Sciatic nerve (tissue), 2 donors: ENCODE measurements at regions not wholly inside any gene's neighbourhood (a gene's known extent, or its start where the extent isn't known, plus 50 kb on each side); places are given as distances from the start of the nearest gene placed in this dataset.
"Not testable (repeated sequence)": the region's sequence is repeated elsewhere in the genome, so short reads cannot be mapped to it uniquely, and the experiment has no call there.

Source experiments
- ATAC-seq: fragments of 200-7000 bp; cut with Tn5 transposase; one replicate; pipeline ENCODE4 v1.9.1; 2020; ENCODE audit warnings: mild to moderate bottlenecking, moderate library complexity
- DNase-seq: peaks from one replicate; pipeline ENCODE4 v3.0.0-alpha.2; 2020; ENCODE audit warnings: low spot score
- intact Hi-C: fragments of 100-400 bp; cut with DNase I; formaldehyde crosslinking; loops from one replicate; pipeline ENCODE4 v1.14.2; 2022
- donor health status: DM: no; HTN: no; CAD: no.
- donor health status: DM: no; HTN: no; CAD: no.

- DNase-seq (no peak), ATAC-seq (no peak)
- intact Hi-C loops = no loop called here
Observed at GRCh38 chr1:102562380-102562779, 545.9 kb downstream of the COL11A1 start.

- ATAC-seq = no peak
- no peak for DNase-seq
- intact Hi-C loops = no loop called here
Observed at GRCh38 chr1:102550729-102551384, 554.1 kb upstream of the OLFM3 start.

- no peak for DNase-seq
- intact Hi-C loops = no loop called here
- no peak for ATAC-seq
Observed at GRCh38 chr1:102546251-102546650, 549.5 kb upstream of the OLFM3 start.

GRCh38 chr1:102535829-102536505 is 539.2 kb upstream of the OLFM3 start:
- intact Hi-C loops = no loop called here
- ATAC-seq (no peak), DNase-seq (no peak)

- ATAC-seq (no peak), DNase-seq (no peak)
- intact Hi-C loops = no loop called here
Observed at GRCh38 chr1:102531036-102531435, 534.3 kb upstream of the OLFM3 start.

GRCh38 chr1:102529446-102529845 is 532.7 kb upstream of the OLFM3 start:
- intact Hi-C loops = no loop called here
- ATAC-seq (no peak), DNase-seq (no peak)

GRCh38 chr1:102500758-102501157 is 504.0 kb upstream of the OLFM3 start:
- intact Hi-C loops = no loop called here
- DNase-seq (no peak), ATAC-seq (no peak)

GRCh38 chr1:102498929-102499328 is 502.2 kb upstream of the OLFM3 start:
- ATAC-seq (no peak), DNase-seq (no peak)
- intact Hi-C loops = no loop called here

GRCh38 chr1:102497810-102498209 is 501.1 kb upstream of the OLFM3 start:
- ATAC-seq, DNase-seq, intact Hi-C loops: not testable (repeated sequence)

- DNase-seq = no peak
- ATAC-seq = no peak
- intact Hi-C loops = no loop called here
Observed at GRCh38 chr1:102472520-102472919, 475.8 kb upstream of the OLFM3 start.

- ATAC-seq (no peak), DNase-seq (no peak)
- intact Hi-C loops = no loop called here
Observed at GRCh38 chr1:102470767-102471166, 474.0 kb upstream of the OLFM3 start.

GRCh38 chr1:102466487-102466886 is 469.8 kb upstream of the OLFM3 start:
- intact Hi-C loops = no loop called here
- ATAC-seq = no peak
- DNase-seq = no peak

GRCh38 chr1:102463328-102463727 is 466.6 kb upstream of the OLFM3 start:
- DNase-seq = no peak
- ATAC-seq = no peak
- intact Hi-C loops = no loop called here

GRCh38 chr1:102442317-102442716 is 445.6 kb upstream of the OLFM3 start:
- DNase-seq, ATAC-seq, intact Hi-C loops: not testable (repeated sequence)

GRCh38 chr1:102435483-102435882 is 438.8 kb upstream of the OLFM3 start:
- ATAC-seq (no peak), DNase-seq (no peak)
- intact Hi-C loops = no loop called here

GRCh38 chr1:102434421-102434820 is 437.7 kb upstream of the OLFM3 start:
- DNase-seq (no peak), ATAC-seq (no peak)
- intact Hi-C loops = no loop called here

- ATAC-seq (no peak), DNase-seq (no peak)
- intact Hi-C loops = no loop called here
Observed at GRCh38 chr1:102431253-102431652, 434.5 kb upstream of the OLFM3 start.

- no peak for DNase-seq
- no peak for ATAC-seq
- intact Hi-C loops = no loop called here
Observed at GRCh38 chr1:102420034-102420433, 423.3 kb upstream of the OLFM3 start.
